Umbilical cord (tissue), 1 donor: ENCODE measurements at regions not wholly inside any gene's neighbourhood (a gene's known extent, or its start where the extent isn't known, plus 50 kb on each side); places are given as distances from the start of the nearest gene placed in this dataset.
A peak's percentile ranks its signal among the peaks of the same experiment; 100 is the strongest.

Source experiments
- DNase-seq: peaks from one replicate; pipeline ENCODE4 v3.0.0-alpha.2; 2015; ENCODE audit warnings: low spot score

- DNase-seq: no peak
Observed at GRCh38 chr5:38752012-38752536, 93.7 kb upstream of the OSMR start.

DNA sequence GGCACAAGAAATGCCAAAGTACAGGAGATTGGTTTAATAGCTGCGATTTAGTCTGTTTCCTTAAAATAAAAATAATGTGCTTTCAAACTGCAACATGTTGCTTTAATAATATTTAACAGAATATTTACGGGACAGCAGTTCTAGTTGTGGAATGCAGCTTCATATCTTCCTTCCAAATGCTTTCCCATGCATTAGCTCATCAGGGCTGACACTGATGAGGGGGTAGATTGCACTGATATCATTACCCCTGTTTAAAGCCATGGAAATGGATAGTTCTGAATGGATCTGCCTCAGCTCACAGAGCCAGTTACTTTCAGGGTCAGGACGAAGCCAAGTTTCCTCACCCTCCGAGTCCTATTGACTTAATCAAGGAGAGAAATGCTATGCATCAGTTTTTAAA lies 93.2 kb upstream of the OSMR start:
- peak; percentile 9 for DNase-seq

GRCh38 chr5:38753141-38753540 lies 92.7 kb upstream of the OSMR start:
- DNase-seq: no peak

GRCh38 chr5:38753776-38754175 lies 92.0 kb upstream of the OSMR start:
- DNase-seq: no peak

GRCh38 chr5:38755181-38755580 lies 90.6 kb upstream of the OSMR start:
- no peak for DNase-seq

DNA sequence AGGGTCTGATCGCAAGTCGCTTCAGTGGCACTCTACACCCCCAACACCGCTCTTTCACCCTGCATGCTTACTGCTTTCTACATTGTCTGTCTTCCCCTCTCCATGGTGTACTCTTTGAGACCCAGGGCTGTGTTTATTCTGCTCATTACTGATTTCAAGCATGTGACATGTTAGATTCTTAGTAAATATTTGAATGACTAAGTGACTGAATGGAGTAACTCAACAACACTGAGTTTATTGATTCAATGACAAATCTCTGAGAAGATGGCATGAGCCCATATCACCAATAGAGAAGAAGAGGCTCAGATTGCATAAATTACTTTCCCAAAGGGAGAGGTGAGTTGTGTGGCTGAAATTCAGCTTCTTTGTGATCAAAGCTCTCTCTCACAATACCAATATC lies 89.7 kb upstream of the OSMR start:
- DNase-seq: no peak

- DNase-seq: no peak
Observed at GRCh38 chr5:38757451-38758245, 88.2 kb upstream of the OSMR start.

GRCh38 chr5:38758774-38759600 lies 86.8 kb upstream of the OSMR start:
- peak; percentile 67 for DNase-seq

- DNase-seq: no peak
Observed at GRCh38 chr5:38764937-38765391, 80.8 kb upstream of the OSMR start.

- no peak for DNase-seq
Observed at GRCh38 chr5:38765399-38765861, 80.4 kb upstream of the OSMR start.

DNA sequence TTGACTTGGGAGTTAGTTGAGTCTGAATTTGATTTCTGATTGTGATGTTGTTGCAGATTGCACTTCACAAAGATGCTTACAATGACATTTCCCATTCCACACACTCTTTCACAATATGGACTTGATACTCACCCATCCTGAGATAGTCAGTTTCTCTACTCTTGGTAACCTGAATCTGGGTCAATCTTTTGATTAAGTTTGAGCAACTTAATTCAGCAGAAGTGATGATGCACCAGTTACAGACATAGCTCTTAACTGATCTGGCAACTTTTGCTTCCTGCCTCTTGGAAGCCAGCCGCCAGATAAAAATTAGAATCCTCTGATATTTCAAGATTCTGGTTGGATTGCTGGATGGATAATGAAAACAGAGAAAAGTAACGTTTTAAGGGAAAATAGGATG lies 79.7 kb upstream of the OSMR start:
- no peak for DNase-seq

DNA sequence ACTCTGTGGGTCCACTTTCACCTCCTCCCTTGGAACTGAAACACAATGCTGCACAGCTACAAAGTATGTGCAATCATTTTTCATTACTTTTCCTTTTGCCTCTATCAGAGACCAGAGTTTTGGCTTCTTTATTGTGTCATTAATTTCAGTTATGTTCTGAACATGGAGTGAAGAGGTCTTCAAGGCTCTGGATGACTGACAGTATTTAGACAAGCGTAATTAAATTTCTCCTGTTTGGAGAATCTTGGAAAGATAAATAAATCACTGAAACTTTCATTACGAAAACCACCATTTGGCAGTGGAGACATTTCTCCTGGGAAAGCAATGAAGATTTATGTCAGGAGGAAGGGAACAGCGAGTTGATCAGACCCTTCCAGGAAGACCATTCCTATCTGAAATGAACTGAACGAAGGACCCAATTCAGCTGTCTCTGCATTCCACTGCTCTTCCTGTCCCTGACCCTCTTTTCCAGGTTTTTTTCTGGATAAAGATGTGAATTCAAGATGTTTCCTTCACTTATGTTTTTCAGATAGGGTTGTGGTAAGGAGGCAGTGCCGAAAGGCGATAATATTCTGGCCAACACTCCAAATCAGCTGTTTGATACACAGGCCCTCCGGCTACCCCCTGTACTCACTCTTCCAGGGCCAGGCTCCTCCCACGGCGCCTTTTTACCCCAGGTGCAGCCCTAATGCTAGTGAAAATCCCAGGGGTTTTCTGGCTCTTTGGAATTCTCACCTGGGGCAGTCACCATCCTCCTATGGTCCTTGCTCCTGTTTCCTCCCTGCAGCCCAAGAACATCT lies 77.2 kb upstream of the OSMR start:
- DNase-seq: no peak

DNA sequence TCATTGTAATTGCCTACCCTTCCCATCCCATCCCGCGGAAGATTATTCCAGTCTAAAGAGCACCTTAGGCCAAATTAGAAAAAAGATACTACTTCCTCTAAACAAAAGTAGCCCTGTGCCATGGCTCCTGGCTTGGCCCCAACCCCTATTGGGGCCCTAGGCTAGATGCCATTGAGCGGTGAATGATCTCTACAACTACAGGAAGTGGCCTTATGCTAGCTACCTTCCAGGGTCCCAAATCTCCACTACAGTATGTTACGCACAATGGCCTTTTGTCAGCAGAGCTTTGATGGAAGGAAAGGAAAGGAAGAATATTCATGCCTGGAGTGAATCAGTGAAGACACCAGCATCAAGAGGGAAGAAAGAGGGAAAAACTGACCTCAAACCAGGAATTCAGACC lies 73.3 kb upstream of the OSMR start:
- DNase-seq: no peak

DNA sequence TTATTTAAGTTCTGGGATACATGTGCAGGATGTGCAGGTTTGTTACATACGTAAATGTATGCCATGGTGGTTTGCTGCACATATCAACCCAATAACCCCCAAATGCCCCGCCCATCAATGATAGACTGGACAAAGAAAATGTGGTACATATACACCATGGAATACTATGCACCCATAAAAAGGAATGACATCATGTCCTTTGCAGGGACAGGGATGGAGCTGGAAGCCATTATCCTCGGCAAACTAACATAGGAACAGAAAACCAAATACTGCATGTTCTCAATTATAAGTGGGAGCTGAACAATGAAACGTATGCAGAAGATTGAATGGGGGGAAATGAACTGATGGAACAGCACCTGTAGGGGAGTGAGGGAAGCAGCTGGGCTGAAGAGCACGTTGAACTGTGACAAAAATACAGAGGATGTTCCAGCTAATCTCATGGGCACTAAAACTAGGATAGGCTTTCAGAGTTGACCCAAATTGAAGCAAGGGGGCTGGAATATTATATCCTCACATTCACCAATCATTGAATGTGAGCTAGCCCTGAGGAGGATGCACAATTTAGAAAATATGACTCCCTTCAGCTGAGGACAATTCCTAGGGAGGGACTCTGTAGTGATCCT lies 70.5 kb upstream of the OSMR start:
- no peak for DNase-seq

- peak; percentile 78 for DNase-seq
Observed at GRCh38 chr5:38776149-38776896, 69.5 kb upstream of the OSMR start.

GRCh38 chr5:38777111-38777510 lies 68.7 kb upstream of the OSMR start:
- no peak for DNase-seq

DNA sequence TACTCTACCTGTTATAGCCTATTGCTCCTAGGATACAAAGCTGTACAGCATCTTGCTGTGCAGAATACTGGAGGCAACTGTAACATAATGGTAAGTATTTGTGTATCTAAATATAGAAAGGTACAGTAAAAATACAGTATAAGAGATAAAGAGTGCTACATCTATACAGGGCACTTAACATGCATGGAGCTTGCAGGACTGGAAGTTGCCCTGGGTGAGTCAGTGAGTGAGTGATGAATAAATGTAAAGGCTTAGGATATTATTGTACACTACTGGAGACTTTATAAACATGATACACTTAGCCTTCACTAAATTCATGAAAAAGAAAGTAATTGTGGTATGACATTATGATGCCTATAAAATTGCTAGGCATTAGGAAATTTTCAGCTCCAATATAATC lies 65.5 kb upstream of the OSMR start:
- DNase-seq: peak; percentile 42

GRCh38 chr5:38780945-38781344 lies 64.9 kb upstream of the OSMR start:
- peak; percentile 91 for DNase-seq

DNA sequence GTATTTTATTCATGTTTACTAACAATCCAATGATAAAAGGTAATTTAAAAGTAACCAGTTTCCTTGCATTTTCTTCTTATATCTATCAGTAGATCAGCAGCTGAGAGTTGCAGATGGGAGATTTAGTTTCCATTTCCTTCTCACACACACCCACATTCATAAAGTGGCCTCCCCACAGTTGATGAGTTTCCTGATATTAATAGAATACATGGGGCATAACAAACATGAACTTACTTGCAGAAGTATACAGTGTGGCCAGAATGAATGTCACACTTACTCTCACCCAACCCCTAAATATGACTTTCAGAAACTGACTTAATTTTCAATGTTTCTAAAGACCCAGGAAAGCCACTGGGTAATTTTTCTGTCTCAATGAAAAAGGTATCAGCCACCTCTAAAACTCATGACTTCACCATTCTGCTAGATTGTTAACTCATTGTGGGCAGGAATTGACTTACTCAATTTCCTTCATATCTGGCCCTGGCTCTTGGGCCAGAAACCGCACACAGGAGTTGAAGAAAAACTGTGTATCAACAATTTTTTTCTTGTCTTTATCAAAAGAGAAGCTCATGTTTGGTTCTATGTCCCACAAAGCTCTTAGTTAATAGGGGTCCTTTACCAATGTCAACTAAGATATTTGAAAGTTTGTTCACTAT lies 63.5 kb upstream of the OSMR start:
- no peak for DNase-seq

GRCh38 chr5:38783011-38783561 lies 62.7 kb upstream of the OSMR start:
- DNase-seq: peak; percentile 62
